Neural cell (in vitro differentiated cells): ENCODE measurements at regions not wholly inside any gene's neighbourhood (a gene's known extent, or its start where the extent isn't known, plus 50 kb on each side); places are given as distances from the start of the nearest gene placed in this dataset.
A peak's percentile ranks its signal among the peaks of the same experiment; 100 is the strongest.

Experiments used
- EP300 ChIP-seq: fragments of 450-650 bp; conservative IDR thresholded peaks from 2 replicates; pipeline ENCODE4 v1.6.1; 2014; ENCODE audit warnings: antibody characterized with exemption, mild to moderate bottlenecking, moderate library complexity; ENCODE audit not compliant: poor library complexity, severe bottlenecking
- EZH2 ChIP-seq: fragments of 200-600, 300-800 bp; shearing (Covaris generic), sonication (generic); IDR thresholded peaks from 2 replicates; pipeline ENCODE4 v1.6.1; 2014; ENCODE audit warnings: antibody characterized with exemption, low read length, borderline replicate concordance, mild to moderate bottlenecking; ENCODE audit not compliant: insufficient read depth, poor library complexity, severe bottlenecking
- POLR2AphosphoS5 ChIP-seq: IDR thresholded peaks from 2 replicates; pipeline ENCODE4 v1.6.1; 2012
- RAD21 ChIP-seq: fragments of 450-650 bp; conservative IDR thresholded peaks from 2 replicates; pipeline ENCODE4 v1.6.1; 2014; ENCODE audit warnings: antibody characterized with exemption, mild to moderate bottlenecking, moderate library complexity
- TAF1 ChIP-seq: IDR thresholded peaks from 2 replicates; pipeline ENCODE4 v1.6.1; 2012; ENCODE audit warnings: low read depth
- TF ChIP-seq, protein P1 (sequence below): fragments of 450-650 bp; IDR thresholded peaks from 2 replicates; pipeline ENCODE4 v1.5.1; 2014; ENCODE audit warnings: antibody characterized with exemption, mild to moderate bottlenecking, moderate library complexity; ENCODE audit not compliant: poor library complexity, severe bottlenecking

DNA sequence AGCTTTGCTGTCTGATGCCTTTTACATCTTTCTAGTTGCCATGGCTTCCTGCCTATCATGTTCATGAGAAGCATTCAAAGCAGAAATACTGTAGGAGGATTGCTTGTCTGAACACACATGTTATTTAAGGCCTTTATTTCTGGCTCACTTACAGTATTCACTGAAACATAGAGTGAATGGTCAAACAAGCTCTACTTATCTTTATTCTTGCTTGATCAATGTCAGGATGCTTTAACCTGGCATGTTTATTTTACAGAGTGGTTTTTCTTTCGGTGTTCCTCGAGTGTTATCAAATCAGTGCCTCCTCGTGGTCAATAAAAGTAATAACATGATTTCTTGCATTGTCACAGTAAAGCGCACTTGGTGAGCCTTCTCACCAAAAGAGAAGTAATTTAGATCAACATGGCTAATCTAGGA, 73.5 kb upstream of the PCDH17 start:
- TF ChIP-seq, protein P1, sequence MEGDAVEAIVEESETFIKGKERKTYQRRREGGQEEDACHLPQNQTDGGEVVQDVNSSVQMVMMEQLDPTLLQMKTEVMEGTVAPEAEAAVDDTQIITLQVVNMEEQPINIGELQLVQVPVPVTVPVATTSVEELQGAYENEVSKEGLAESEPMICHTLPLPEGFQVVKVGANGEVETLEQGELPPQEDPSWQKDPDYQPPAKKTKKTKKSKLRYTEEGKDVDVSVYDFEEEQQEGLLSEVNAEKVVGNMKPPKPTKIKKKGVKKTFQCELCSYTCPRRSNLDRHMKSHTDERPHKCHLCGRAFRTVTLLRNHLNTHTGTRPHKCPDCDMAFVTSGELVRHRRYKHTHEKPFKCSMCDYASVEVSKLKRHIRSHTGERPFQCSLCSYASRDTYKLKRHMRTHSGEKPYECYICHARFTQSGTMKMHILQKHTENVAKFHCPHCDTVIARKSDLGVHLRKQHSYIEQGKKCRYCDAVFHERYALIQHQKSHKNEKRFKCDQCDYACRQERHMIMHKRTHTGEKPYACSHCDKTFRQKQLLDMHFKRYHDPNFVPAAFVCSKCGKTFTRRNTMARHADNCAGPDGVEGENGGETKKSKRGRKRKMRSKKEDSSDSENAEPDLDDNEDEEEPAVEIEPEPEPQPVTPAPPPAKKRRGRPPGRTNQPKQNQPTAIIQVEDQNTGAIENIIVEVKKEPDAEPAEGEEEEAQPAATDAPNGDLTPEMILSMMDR, result peak; percentile 84
- TF ChIP-seq POLR2AphosphoS5 (peak; percentile 80), EZH2 (no peak), RAD21 (peak; percentile 73), EP300 (peak; percentile 67), TAF1 (no peak)
